ENCODE measurements at regions not wholly inside any gene's neighbourhood (a gene's known extent, or its start where the extent isn't known, plus 50 kb on each side); places are given as distances from the start of the nearest gene placed in this dataset.

- TF ChIP-seq POLR2AphosphoS5 (IDR thresholded peaks at IDR 0.05) = no peak
- TF ChIP-seq MXI1 (conservative IDR thresholded peaks at IDR 0.05; ENCODE audit: poor library complexity, severe bottlenecking) = no peak
- no peak for TF ChIP-seq REST (IDR thresholded peaks at IDR 0.05; ENCODE audit: borderline replicate concordance)
- no peak for TF ChIP-seq EP300 (conservative IDR thresholded peaks at IDR 0.05; ENCODE audit: poor library complexity, severe bottlenecking)
- Histone ChIP-seq H3K27me3 (ENCODE audit: insufficient read depth, low read depth, low read length) (no peaks in the 10 kb centered on the region), H4K20me1 (ENCODE audit: insufficient read depth) (no peaks in the 10 kb centered on the region), H3K79me2 (replicated peaks; ENCODE audit: insufficient read depth, low read length) (no peaks in the 10 kb centered on the region), H3K4me3 (ENCODE audit: low read length) (no peak overlapping the region), H3K9ac (ENCODE audit: low read length) (no peak overlapping the region), H3K9me2 (ENCODE audit: insufficient read depth, low read length) (no peaks in the 10 kb centered on the region), H3F3A (ENCODE audit: insufficient read depth, low read length, poor library complexity, severe bottlenecking) (no peaks in the 10 kb centered on the region), H3K4me2 (ENCODE audit: low read length) (no peak overlapping the region), H3K27ac (ENCODE audit: low read length) (no peak overlapping the region), H3K9me3 (ENCODE audit: low read length) (no peaks in the 10 kb centered on the region), H3K36me3 (ENCODE audit: insufficient read depth, low read length) (no peaks in the 10 kb centered on the region), H2AFZ (ENCODE audit: low read depth, low read length) (no peak overlapping the region)
Measured at GRCh38 chr7:17524746-17525145, 226.3 kb downstream of the AHR start.

DNA sequence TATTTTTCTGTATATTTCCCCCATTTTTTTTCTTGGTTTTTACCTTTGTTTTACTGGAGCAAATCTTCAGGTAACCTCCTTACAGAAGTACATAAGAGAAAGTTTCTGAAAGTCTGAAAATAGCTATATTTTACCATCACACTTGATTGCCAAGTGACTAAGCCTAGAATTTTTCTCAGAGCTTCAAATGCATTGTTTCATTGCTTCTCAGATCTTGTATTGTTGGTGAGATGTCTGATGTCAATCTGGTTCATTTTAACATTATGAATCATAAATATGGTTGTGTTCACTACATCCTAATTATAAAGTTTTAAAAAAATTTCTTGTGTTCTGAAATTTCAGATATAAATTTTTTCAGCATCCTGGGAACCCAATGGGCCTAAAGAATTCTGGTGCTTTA, 228.2 kb downstream of the AHR start:
- Histone ChIP-seq H3K9ac (ENCODE audit: low read length) (no peak overlapping the region), H3K79me2 (replicated peaks; ENCODE audit: insufficient read depth, low read length) (no peaks in the 10 kb centered on the region), H3F3A (ENCODE audit: insufficient read depth, low read length, poor library complexity, severe bottlenecking) (no peaks in the 10 kb centered on the region), H3K9me2 (ENCODE audit: insufficient read depth, low read length) (no peaks in the 10 kb centered on the region), H3K4me3 (ENCODE audit: low read length) (no peak overlapping the region), H2AFZ (ENCODE audit: low read depth, low read length) (no peak overlapping the region), H3K27ac (ENCODE audit: low read length) (no peak overlapping the region), H3K9me3 (ENCODE audit: low read length) (no peaks in the 10 kb centered on the region), H4K20me1 (ENCODE audit: insufficient read depth) (no peaks in the 10 kb centered on the region), H3K27me3 (ENCODE audit: insufficient read depth, low read depth, low read length) (no peaks in the 10 kb centered on the region), H3K36me3 (ENCODE audit: insufficient read depth, low read length) (no peaks in the 10 kb centered on the region), H3K4me2 (ENCODE audit: low read length) (no peak overlapping the region)
- TF ChIP-seq POLR2AphosphoS5 (IDR thresholded peaks at IDR 0.05) (no peak), REST (IDR thresholded peaks at IDR 0.05; ENCODE audit: borderline replicate concordance) (no peak), RAD21 (conservative IDR thresholded peaks at IDR 0.05) (no peak), TAF1 (IDR thresholded peaks at IDR 0.05; ENCODE audit: low read depth) (no peak), SMC3 (conservative IDR thresholded peaks at IDR 0.05; ENCODE audit: poor library complexity) (no peak), EP300 (conservative IDR thresholded peaks at IDR 0.05; ENCODE audit: poor library complexity, severe bottlenecking) (no peak), EZH2 (IDR thresholded peaks at IDR 0.05; ENCODE audit: borderline replicate concordance, insufficient read depth, low read length, poor library complexity, severe bottlenecking) (no peak), MXI1 (conservative IDR thresholded peaks at IDR 0.05; ENCODE audit: poor library complexity, severe bottlenecking) (no peak), CTCF (IDR thresholded peaks at IDR 0.05; ENCODE audit: poor library complexity, severe bottlenecking) (no peak)
